OCI-LY7 (cell line): ENCODE measurements at regions not wholly inside any gene's neighbourhood (a gene's known extent, or its start where the extent isn't known, plus 50 kb on each side); places are given as distances from the start of the nearest gene placed in this dataset.

Source experiments
- BruUV-seq: library from RNA; stranded (reverse); fragments of 400-500 nt; replicated peaks from 2 replicates; lab custom pipeline; 2021; lab: Mats Ljungman, UMichigan
- CTCF ChIA-PET: fragments of 300-600 bp; sonication (Branson Sonifier 250); formaldehyde crosslinking; loops from one replicate; lab custom pipeline; 2022; ENCODE audit warnings: antibody characterized with exemption; ENCODE audit not compliant: unreplicated experiment; lab: Charles Lee
- POLR2A ChIA-PET: fragments of 300-600 bp; sonication (Branson Sonifier 250); formaldehyde crosslinking; loops from one replicate; lab custom pipeline; 2022; ENCODE audit warnings: antibody characterized with exemption; lab: Charles Lee
- DNase-seq: peaks from one replicate; pipeline ENCODE4 v3.0.0-alpha.2; 2015; ENCODE audit warnings: low spot score
- H2AFZ ChIP-seq: fragments of 200-600 bp; sonication (generic), shearing (Covaris generic); 2 replicates; pipeline ENCODE4 v1.6.1; 2014; ENCODE audit warnings: mild to moderate bottlenecking, antibody characterized with exemption, low read length, moderate library complexity
- H3K27ac ChIP-seq: fragments of 200-600 bp; sonication (generic); 2 replicates; pipeline ENCODE4 v1.5.1; 2014; ENCODE audit warnings: mixed run types, low read depth, mild to moderate bottlenecking, moderate library complexity, low read length, inconsistent platforms; ENCODE audit not compliant: poor library complexity, severe bottlenecking
- H3K36me3 ChIP-seq: fragments of 200-600 bp; sonication (generic); 2 replicates; pipeline ENCODE4 v1.6.1; 2014; ENCODE audit warnings: mild to moderate bottlenecking, antibody characterized with exemption, low read length, moderate library complexity, mixed read lengths; ENCODE audit not compliant: insufficient read depth
- H3K4me1 ChIP-seq: fragments of 200-600 bp; sonication (generic); 2 replicates; pipeline ENCODE4 v1.5.1; 2014; ENCODE audit warnings: mild to moderate bottlenecking, low read length; ENCODE audit not compliant: insufficient read depth, poor library complexity, severe bottlenecking
- H3K4me2 ChIP-seq: fragments of 200-600 bp; sonication (generic); 2 replicates; pipeline ENCODE4 v1.6.1; 2014; ENCODE audit warnings: mild to moderate bottlenecking, low read length
- H3K4me3 ChIP-seq: fragments of 200-600 bp; sonication (generic); 2 replicates; pipeline ENCODE4 v1.5.1; 2014; ENCODE audit warnings: mild to moderate bottlenecking, low read depth, low read length; ENCODE audit not compliant: poor library complexity, severe bottlenecking
- H3K79me2 ChIP-seq: fragments of 200-600 bp; sonication (generic); 2 replicates; pipeline ENCODE4 v1.6.1; 2016; ENCODE audit warnings: low read depth, mild to moderate bottlenecking, low read length, moderate library complexity, mixed read lengths; ENCODE audit not compliant: insufficient read depth
- H3K9me2 ChIP-seq: fragments of 200-600 bp; sonication (generic); 2 replicates; pipeline ENCODE4 v1.6.1; 2016; ENCODE audit warnings: mild to moderate bottlenecking, low read length, mixed read lengths; ENCODE audit not compliant: insufficient read depth
- H3K9me3 ChIP-seq: fragments of 200-600 bp; sonication (generic); 2 replicates; pipeline ENCODE4 v1.6.1; 2014; ENCODE audit warnings: mild to moderate bottlenecking, mixed run types, low read length, mixed read lengths
- H4K20me1 ChIP-seq: fragments of 200-600 bp; sonication (generic); 2 replicates; pipeline ENCODE4 v1.6.1; 2014; ENCODE audit warnings: mild to moderate bottlenecking, antibody characterized with exemption, low read length, moderate library complexity, mixed read lengths; ENCODE audit not compliant: insufficient read depth
- CTCF ChIP-seq: fragments of 200-600 bp; sonication (generic); conservative IDR thresholded peaks from 2 replicates; pipeline ENCODE4 v1.5.1; 2014; ENCODE audit warnings: mild to moderate bottlenecking, antibody characterized with exemption, low read length, moderate library complexity, mixed read lengths
- EZH2phosphoT487 ChIP-seq: fragments of 200-600 bp; sonication (generic); IDR thresholded peaks from 2 replicates; pipeline ENCODE4 v1.6.1; 2018; ENCODE audit warnings: low read depth, borderline replicate concordance, mild to moderate bottlenecking, mixed run types, antibody characterized with exemption, low read length, moderate library complexity, mixed read lengths
- intact Hi-C: fragments of 100-400 bp; cut with micrococcal nuclease; formaldehyde crosslinking; loops from one replicate; pipeline ENCODE4 v1.10.0; 2022; ENCODE audit not compliant: unreplicated experiment

- no TSS peak for BruUV-seq
- POLR2A ChIA-PET = no interaction called here
Observed at GRCh38 chr5:20609126-20609525, 621.1 kb upstream of the CDH18 start.

GRCh38 chr5:20608567-20608966 lies 620.6 kb upstream of the CDH18 start:
- no peak overlapping the region for H2AFZ ChIP-seq
- H3K4me3 ChIP-seq = no peak overlapping the region
- no peaks in the 10 kb centered on the region for H3K9me2 ChIP-seq
- H4K20me1 ChIP-seq = no peaks in the 10 kb centered on the region
- H3K9me3 ChIP-seq = 0 out of 2 replicates have a peak, but pooled peaks cover 8% of the 10 kb centered on the region
- ChIA-PET POLR2A (no interaction called here), CTCF (no interaction called here)
- H3K27ac ChIP-seq = no peak overlapping the region
- TF ChIP-seq CTCF = no peak
- no peaks in the 10 kb centered on the region for H3K79me2 ChIP-seq
- intact Hi-C loops = no loop called here
- no peaks in the 10 kb centered on the region for H3K4me1 ChIP-seq
- no peaks in the 10 kb centered on the region for H3K36me3 ChIP-seq
- no TSS peak for BruUV-seq
- DNase-seq = no peak
- no peak overlapping the region for H3K4me2 ChIP-seq

More at GRCh38 chr5:20609126-20609525, 621.1 kb upstream of the CDH18 start:
- DNase-seq = no peak
- no peaks in the 10 kb centered on the region for H3K9me2 ChIP-seq
- H3K4me1 ChIP-seq = no peaks in the 10 kb centered on the region
- H3K9me3 ChIP-seq = 0 out of 2 replicates have a peak, but pooled peaks cover 8% of the 10 kb centered on the region
- CTCF ChIA-PET = no interaction called here
- H3K27ac ChIP-seq = no peak overlapping the region
- no peaks in the 10 kb centered on the region for H3K36me3 ChIP-seq
- H4K20me1 ChIP-seq = no peaks in the 10 kb centered on the region
- no peak overlapping the region for H2AFZ ChIP-seq
- intact Hi-C loops = no loop called here
- H3K79me2 ChIP-seq = no peaks in the 10 kb centered on the region
- H3K4me3 ChIP-seq = no peak overlapping the region
- TF ChIP-seq EZH2phosphoT487 (no peak), CTCF (no peak)
- H3K4me2 ChIP-seq = no peak overlapping the region

GRCh38 chr5:20605732-20606525 lies 617.9 kb upstream of the CDH18 start:
- no peak overlapping the region for H2AFZ ChIP-seq
- TF ChIP-seq EZH2phosphoT487 (no peak), CTCF (no peak)
- ChIA-PET POLR2A (interaction anchor here (0.6 kb wide), 1 partner anchor 179 kb away, joined by 4 read pairs; no protein-coding TSS in a partner anchor), CTCF (no interaction called here)
- H3K9me3 ChIP-seq = no peaks in the 10 kb centered on the region
- intact Hi-C loops = no loop called here
- no TSS peak for BruUV-seq
- no peak overlapping the region for H3K4me3 ChIP-seq
- no peaks in the 10 kb centered on the region for H3K79me2 ChIP-seq
- H3K36me3 ChIP-seq = no peaks in the 10 kb centered on the region
- no peak overlapping the region for H3K4me2 ChIP-seq
- no peaks in the 10 kb centered on the region for H4K20me1 ChIP-seq
- DNase-seq = no peak
- no peak overlapping the region for H3K27ac ChIP-seq
- H3K9me2 ChIP-seq = no peaks in the 10 kb centered on the region
- H3K4me1 ChIP-seq = no peaks in the 10 kb centered on the region
